ENCODE measurements at regions not wholly inside any gene's neighbourhood (a gene's known extent, or its start where the extent isn't known, plus 50 kb on each side); places are given as distances from the start of the nearest gene placed in this dataset.

DNA sequence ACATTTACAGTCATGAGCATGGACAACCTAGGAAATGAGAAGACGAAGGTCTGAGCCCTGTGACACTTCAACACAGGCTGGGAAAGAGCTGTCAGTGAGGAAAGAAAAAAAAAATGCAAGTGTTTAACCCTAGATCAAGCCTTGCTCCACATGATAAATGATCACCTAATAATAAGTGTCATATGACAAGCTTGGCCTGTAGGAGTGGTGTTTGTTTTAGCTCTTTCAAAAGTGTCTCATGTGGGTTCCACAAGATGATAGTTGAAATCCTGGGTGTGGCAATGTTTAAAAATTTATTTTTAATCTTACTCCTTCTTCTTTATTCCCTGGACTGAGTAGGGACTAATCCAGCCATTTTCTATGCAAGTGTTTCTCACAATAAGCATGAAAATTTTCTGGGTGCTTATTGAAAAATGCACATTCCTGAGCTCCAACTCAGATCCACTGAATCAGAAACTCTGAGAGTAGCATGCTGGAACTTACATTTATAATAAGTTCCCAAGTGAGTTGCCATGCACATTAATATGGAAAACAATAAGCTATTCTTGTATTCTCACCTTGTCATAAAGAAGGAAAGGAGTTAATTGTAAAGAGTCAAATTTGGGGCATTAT lies 138.3 kb downstream of the AREG start:
- Histone ChIP-seq H3K36me3 (ENCODE audit: control insufficient read depth in 3 of 3, insufficient read depth in 2 of 3, low read depth in 1 of 3, low read length in 3 of 3) (no peaks in the 10 kb centered on the region), H3K27me3 (ENCODE audit: control insufficient read depth in 3 of 3, insufficient read depth in 3 of 3, low read length in 3 of 3) (no peaks in the 10 kb centered on the region), H3K27ac (ENCODE audit: low read depth in 1 of 3, low read length in 2 of 3) (no peak overlapping the region), H3K9me3 (ENCODE audit: control insufficient read depth in 2 of 2, insufficient read depth in 1 of 2, low read depth in 1 of 2, low read length in 1 of 2) (no peaks in the 10 kb centered on the region), H3K4me1 (ENCODE audit: control insufficient read depth in 3 of 3, insufficient read depth in 2 of 3, low read depth in 1 of 3, low read length in 2 of 3) (peaks cover 0 to 2% (median 0%) of the 10 kb centered on the region in 3 donors), H3K4me3 (ENCODE audit: low read depth in 1 of 3, low read length in 3 of 3) (no peak overlapping the region)
- WGBS, 3 donors = 27 to 56% (median 53%) methylated on average over 1 of the region's 1 CpG
- no peak for DNase-seq
- FAIRE-seq = no peak

DNA sequence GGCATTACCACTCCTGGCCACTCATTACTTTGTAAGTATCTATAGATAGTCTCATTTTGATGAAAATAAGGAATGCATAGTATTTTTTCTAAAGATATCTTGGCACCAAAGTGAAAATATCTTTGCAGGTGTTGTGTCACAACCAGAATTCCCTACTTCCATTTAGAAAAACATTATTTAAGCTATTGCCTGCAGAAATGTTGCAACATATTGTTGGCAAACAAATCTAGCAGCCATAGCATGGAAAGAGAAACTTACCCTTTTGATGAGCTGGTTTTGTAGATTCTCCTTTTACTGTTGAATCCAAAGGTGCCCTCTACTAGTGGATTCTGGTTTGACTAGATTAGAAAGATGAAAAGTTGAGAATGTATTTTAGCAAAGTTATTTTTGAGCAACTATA lies 138.8 kb downstream of the AREG start:
- Histone ChIP-seq H3K27me3 (ENCODE audit: control insufficient read depth in 3 of 3, insufficient read depth in 3 of 3, low read length in 3 of 3) (no peaks in the 10 kb centered on the region), H3K9me3 (ENCODE audit: control insufficient read depth in 2 of 2, insufficient read depth in 1 of 2, low read depth in 1 of 2, low read length in 1 of 2) (no peaks in the 10 kb centered on the region), H3K27ac (ENCODE audit: low read depth in 1 of 3, low read length in 2 of 3) (no peak overlapping the region), H3K4me1 (ENCODE audit: control insufficient read depth in 3 of 3, insufficient read depth in 2 of 3, low read depth in 1 of 3, low read length in 2 of 3) (peaks cover 0 to 2% (median 0%) of the 10 kb centered on the region in 3 donors), H3K36me3 (ENCODE audit: control insufficient read depth in 3 of 3, insufficient read depth in 2 of 3, low read depth in 1 of 3, low read length in 3 of 3) (no peaks in the 10 kb centered on the region), H3K4me3 (ENCODE audit: low read depth in 1 of 3, low read length in 3 of 3) (no peak overlapping the region)
- FAIRE-seq = no peak
- peak in 1 of 2 donors; percentile 36 for DNase-seq

DNA sequence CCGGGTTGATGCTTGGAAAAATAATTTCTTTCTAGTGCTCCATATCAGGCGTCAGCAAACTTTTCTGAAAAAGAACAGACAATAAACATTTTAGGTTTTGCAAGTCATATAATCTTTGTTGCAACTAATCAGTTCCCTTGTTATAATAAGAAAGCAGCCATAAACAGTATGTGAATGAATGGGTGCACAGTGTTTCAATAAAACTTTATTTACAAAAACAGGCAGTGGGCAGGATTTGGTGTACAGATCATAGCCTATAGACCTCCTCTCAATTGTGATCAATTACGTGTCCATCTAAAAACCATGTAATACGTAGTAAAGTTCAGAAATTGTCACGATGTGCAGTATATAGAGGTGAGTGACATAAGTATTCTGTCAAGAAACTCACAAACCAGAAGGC lies 143.4 kb downstream of the AREG start:
- DNase-seq (no peak), FAIRE-seq (no peak)
- Histone ChIP-seq H3K27me3 (ENCODE audit: control insufficient read depth in 3 of 3, insufficient read depth in 3 of 3, low read length in 3 of 3) (no peaks in the 10 kb centered on the region), H3K27ac (ENCODE audit: low read depth in 1 of 3, low read length in 2 of 3) (no peak overlapping the region), H3K36me3 (ENCODE audit: control insufficient read depth in 3 of 3, insufficient read depth in 2 of 3, low read depth in 1 of 3, low read length in 3 of 3) (no peaks in the 10 kb centered on the region), H3K4me3 (ENCODE audit: low read depth in 1 of 3, low read length in 3 of 3) (no peak overlapping the region), H3K9me3 (ENCODE audit: control insufficient read depth in 2 of 2, insufficient read depth in 1 of 2, low read depth in 1 of 2, low read length in 1 of 2) (no peaks in the 10 kb centered on the region), H3K4me1 (ENCODE audit: control insufficient read depth in 3 of 3, insufficient read depth in 2 of 3, low read depth in 1 of 3, low read length in 2 of 3) (peaks cover 0 to 2% (median 0%) of the 10 kb centered on the region in 3 donors)
- 90 to 96% (median 90%) methylated on average over 5 of the region's 5 CpGs for WGBS, 3 donors

DNA sequence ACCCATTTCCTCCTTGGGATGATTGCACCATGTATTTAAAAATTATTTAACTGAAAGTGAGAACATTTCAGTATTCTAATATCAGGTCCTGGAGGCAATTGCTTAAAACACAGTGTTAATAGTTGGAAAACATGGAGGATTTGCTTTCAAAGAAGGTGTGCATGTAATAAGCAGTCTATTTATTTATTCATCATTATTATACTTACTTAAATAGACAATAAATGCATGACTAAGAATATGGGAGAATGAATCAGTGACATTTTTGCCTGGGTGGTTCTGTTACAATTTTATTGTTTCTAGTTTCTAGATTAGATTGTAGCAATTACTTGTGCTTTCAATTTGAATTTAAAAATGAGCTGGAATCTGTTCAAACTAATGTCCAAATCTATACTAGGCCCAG lies 145.5 kb downstream of the AREG start:
- Histone ChIP-seq H3K36me3 (ENCODE audit: control insufficient read depth in 3 of 3, insufficient read depth in 2 of 3, low read depth in 1 of 3, low read length in 3 of 3) (no peaks in the 10 kb centered on the region), H3K27ac (ENCODE audit: low read depth in 1 of 3, low read length in 2 of 3) (no peak overlapping the region), H3K4me1 (ENCODE audit: control insufficient read depth in 3 of 3, insufficient read depth in 2 of 3, low read depth in 1 of 3, low read length in 2 of 3) (no peaks in the 10 kb centered on the region), H3K4me3 (ENCODE audit: low read depth in 1 of 3, low read length in 3 of 3) (no peak overlapping the region), H3K9me3 (ENCODE audit: control insufficient read depth in 2 of 2, insufficient read depth in 1 of 2, low read depth in 1 of 2, low read length in 1 of 2) (no peaks in the 10 kb centered on the region), H3K27me3 (ENCODE audit: control insufficient read depth in 3 of 3, insufficient read depth in 3 of 3, low read length in 3 of 3) (no peaks in the 10 kb centered on the region)
- DNase-seq = peak in 1 of 2 donors; percentile 31
- FAIRE-seq = no peak

DNA sequence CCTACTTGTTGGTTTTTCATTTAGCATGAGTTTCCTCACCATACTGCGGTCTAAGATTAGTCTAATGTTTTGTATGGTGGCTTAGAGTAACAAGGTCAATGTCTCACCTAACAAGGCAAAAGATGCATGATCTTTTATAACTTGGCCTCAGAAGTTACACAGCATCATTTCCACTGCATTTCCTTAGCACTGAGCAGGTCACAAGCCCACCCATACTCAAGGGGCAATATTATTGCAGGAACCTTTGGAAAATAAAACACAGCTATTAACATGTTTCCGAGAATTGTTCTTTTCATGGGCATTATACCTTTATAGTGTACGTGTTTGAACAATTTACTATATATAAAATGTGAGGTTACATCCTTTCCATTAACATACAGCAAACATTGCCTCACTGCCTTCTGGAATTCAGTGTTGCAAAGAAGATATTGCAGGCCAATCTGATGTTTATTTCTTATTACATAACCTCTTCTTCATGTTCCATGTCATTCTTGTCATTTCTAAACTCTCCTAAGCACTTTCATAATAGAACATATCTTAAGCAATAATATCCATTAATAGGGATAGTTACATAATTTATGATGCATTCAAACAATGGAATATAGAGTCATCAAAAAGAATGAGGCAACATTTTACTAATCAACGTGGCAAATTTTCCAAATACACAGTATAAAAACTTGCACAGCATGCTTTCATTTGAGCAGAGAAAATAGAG lies 153.8 kb downstream of the AREG start:
- H3K9me3 ChIP-seq (ENCODE audit: control insufficient read depth in 2 of 2, insufficient read depth in 1 of 2, low read depth in 1 of 2, low read length in 1 of 2) = peaks cover 0 to 15% of the 10 kb centered on the region in 2 donors
- H3K27ac ChIP-seq (ENCODE audit: low read depth in 1 of 3, low read length in 2 of 3) = no peak overlapping the region
- no peak overlapping the region for H3K4me3 ChIP-seq (ENCODE audit: low read depth in 1 of 3, low read length in 3 of 3)
- FAIRE-seq = no peak
- no peaks in the 10 kb centered on the region for H3K36me3 ChIP-seq (ENCODE audit: control insufficient read depth in 3 of 3, insufficient read depth in 2 of 3, low read depth in 1 of 3, low read length in 3 of 3)
- DNase-seq = no peak
- H3K27me3 ChIP-seq (ENCODE audit: control insufficient read depth in 3 of 3, insufficient read depth in 3 of 3, low read length in 3 of 3) = no peaks in the 10 kb centered on the region
- no peaks in the 10 kb centered on the region for H3K4me1 ChIP-seq (ENCODE audit: control insufficient read depth in 3 of 3, insufficient read depth in 2 of 3, low read depth in 1 of 3, low read length in 2 of 3)
- 83 to 91% (median 83%) methylated on average over 4 of the region's 4 CpGs for WGBS, 3 donors

DNA sequence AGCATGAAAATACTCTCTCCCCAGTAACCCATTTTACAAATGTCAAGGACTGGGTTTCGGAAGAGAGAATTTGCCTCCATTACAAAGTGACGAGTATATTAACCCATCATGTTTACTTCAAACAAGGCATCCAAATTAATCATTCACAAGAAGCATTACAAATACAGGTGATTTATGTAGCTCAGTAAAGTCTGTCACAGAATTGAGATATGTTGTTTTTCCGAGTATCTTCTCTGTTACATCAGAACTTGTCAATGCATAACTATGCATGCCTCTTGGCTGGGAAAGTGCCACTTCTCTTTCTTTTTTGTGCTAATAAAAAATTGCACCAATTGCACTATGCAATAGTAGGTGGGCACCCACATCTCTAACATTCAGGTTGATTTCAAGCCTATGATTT lies 158.2 kb downstream of the AREG start:
- H3K4me3 ChIP-seq (ENCODE audit: low read depth in 1 of 3, low read length in 3 of 3) = no peak overlapping the region
- FAIRE-seq (no peak), DNase-seq (no peak)
- H3K4me1 ChIP-seq (ENCODE audit: control insufficient read depth in 3 of 3, insufficient read depth in 2 of 3, low read depth in 1 of 3, low read length in 2 of 3) = peaks cover 0 to 4% (median 0%) of the 10 kb centered on the region in 3 donors
- WGBS, 3 donors = 84 to 92% (median 89%) methylated on average over 3 of the region's 3 CpGs
- H3K36me3 ChIP-seq (ENCODE audit: control insufficient read depth in 3 of 3, insufficient read depth in 2 of 3, low read depth in 1 of 3, low read length in 3 of 3) = no peaks in the 10 kb centered on the region
- H3K27me3 ChIP-seq (ENCODE audit: control insufficient read depth in 3 of 3, insufficient read depth in 3 of 3, low read length in 3 of 3) = no peaks in the 10 kb centered on the region
- H3K9me3 ChIP-seq (ENCODE audit: control insufficient read depth in 2 of 2, insufficient read depth in 1 of 2, low read depth in 1 of 2, low read length in 1 of 2) = no peaks in the 10 kb centered on the region
- no peak overlapping the region for H3K27ac ChIP-seq (ENCODE audit: low read depth in 1 of 3, low read length in 2 of 3)

DNA sequence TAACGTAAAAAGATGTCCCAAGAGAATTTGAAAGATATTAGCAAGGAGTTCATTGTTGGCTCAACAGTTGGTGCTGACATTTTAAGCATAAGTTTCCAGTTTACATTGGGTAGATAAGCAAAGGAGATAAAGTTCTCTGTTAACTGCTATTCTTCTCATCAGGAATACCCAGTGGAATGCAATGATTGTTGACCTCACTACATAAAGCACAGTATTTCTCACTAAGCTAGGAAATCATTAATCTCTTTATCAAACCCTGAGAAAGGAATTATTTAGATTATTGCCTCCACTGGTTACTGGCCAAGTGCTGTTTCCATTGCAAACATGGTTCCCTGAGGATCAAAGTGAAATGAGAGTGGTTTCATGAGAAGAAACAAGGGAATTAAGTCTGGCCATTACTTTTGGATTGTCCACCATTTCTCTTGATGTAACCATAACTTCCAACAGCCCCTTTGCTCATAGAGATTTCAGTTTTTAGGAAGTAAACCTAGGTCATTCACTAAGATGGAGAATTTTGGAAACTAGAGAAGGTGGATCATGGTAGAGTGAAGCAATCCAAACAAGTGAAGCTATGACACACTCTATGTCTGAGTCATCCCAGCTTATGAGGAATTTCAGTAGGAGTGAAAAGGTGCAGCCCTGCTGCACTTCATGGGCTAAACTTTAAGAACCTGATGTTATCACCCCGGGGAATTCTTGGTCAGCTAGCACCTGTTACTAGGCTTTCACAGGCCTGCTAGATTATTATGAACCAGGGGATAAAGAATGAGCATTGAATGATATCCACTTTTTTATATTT lies 163.4 kb downstream of the AREG start:
- Histone ChIP-seq H3K4me1 (ENCODE audit: control insufficient read depth in 3 of 3, insufficient read depth in 2 of 3, low read depth in 1 of 3, low read length in 2 of 3) (peaks cover 0 to 8% (median 0%) of the 10 kb centered on the region in 3 donors), H3K9me3 (ENCODE audit: control insufficient read depth in 2 of 2, insufficient read depth in 1 of 2, low read depth in 1 of 2, low read length in 1 of 2) (no peaks in the 10 kb centered on the region), H3K27me3 (ENCODE audit: control insufficient read depth in 3 of 3, insufficient read depth in 3 of 3, low read length in 3 of 3) (no peaks in the 10 kb centered on the region), H3K4me3 (ENCODE audit: low read depth in 1 of 3, low read length in 3 of 3) (no peak overlapping the region), H3K36me3 (ENCODE audit: control insufficient read depth in 3 of 3, insufficient read depth in 2 of 3, low read depth in 1 of 3, low read length in 3 of 3) (no peaks in the 10 kb centered on the region), H3K27ac (ENCODE audit: low read depth in 1 of 3, low read length in 2 of 3) (no peak overlapping the region)
- FAIRE-seq (no peak), DNase-seq (peak in 1 of 2 donors; percentile 35)
- 44 to 65% (median 45%) methylated on average over 2 of the region's 2 CpGs for WGBS, 3 donors

DNA sequence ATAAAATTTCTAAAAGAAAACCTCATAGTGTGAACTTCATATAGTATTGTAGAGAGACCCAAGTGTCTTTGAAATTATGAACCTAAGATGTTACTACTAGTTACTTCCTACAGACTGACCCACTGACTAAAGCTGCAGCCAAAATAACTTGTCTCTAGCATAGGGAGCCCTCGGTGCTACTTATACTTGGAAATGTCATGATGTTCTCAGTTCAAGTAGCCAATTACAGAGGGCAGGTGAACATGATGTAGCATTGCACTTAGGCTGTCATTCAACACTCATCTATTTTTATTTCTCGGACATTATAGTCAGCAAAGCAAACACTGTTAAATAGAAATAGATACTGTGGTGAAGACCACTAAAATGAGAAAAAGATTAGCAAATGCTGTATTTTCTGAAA lies 165.6 kb downstream of the AREG start:
- 89 to 92% (median 90%) methylated on average over 2 of the region's 2 CpGs for WGBS, 3 donors
- DNase-seq (no peak), FAIRE-seq (no peak)
- Histone ChIP-seq H3K36me3 (ENCODE audit: control insufficient read depth in 3 of 3, insufficient read depth in 2 of 3, low read depth in 1 of 3, low read length in 3 of 3) (no peaks in the 10 kb centered on the region), H3K27me3 (ENCODE audit: control insufficient read depth in 3 of 3, insufficient read depth in 3 of 3, low read length in 3 of 3) (no peaks in the 10 kb centered on the region), H3K4me3 (ENCODE audit: low read depth in 1 of 3, low read length in 3 of 3) (no peak overlapping the region), H3K4me1 (ENCODE audit: control insufficient read depth in 3 of 3, insufficient read depth in 2 of 3, low read depth in 1 of 3, low read length in 2 of 3) (peaks cover 0 to 8% (median 0%) of the 10 kb centered on the region in 3 donors), H3K27ac (ENCODE audit: low read depth in 1 of 3, low read length in 2 of 3) (no peak overlapping the region), H3K9me3 (ENCODE audit: control insufficient read depth in 2 of 2, insufficient read depth in 1 of 2, low read depth in 1 of 2, low read length in 1 of 2) (no peaks in the 10 kb centered on the region)
